H9 (cell line): ENCODE measurements at regions not wholly inside any gene's neighbourhood (a gene's known extent, or its start where the extent isn't known, plus 50 kb on each side); places are given as distances from the start of the nearest gene placed in this dataset.

Experiments used
- DNase-seq: peaks from one replicate; pipeline ENCODE4 v3.0.0-alpha.2; 2017
- H2AFZ ChIP-seq: one replicate; pipeline ENCODE4 v1.6.1; 2013; ENCODE audit warnings: mild to moderate bottlenecking, low read length, control low read depth, moderate library complexity
- H2AK5ac ChIP-seq: 2 replicates; pipeline ENCODE4 v1.6.1; 2013; ENCODE audit warnings: low read length, control low read depth, mixed read lengths; ENCODE audit not compliant: insufficient read length
- H2BK120ac ChIP-seq: one replicate; pipeline ENCODE4 v1.6.1; 2013; ENCODE audit warnings: low read depth, mild to moderate bottlenecking, low read length, control low read depth, inconsistent platforms; ENCODE audit not compliant: poor library complexity, severe bottlenecking
- H2BK12ac ChIP-seq: 2 replicates; pipeline ENCODE4 v1.6.1; 2013; ENCODE audit warnings: low read length, control low read depth, mixed read lengths, low read depth; ENCODE audit not compliant: insufficient read length
- H2BK15ac ChIP-seq: 2 replicates; pipeline ENCODE4 v1.6.1; 2013; ENCODE audit warnings: low read depth, low read length, control low read depth
- H2BK20ac ChIP-seq: one replicate; pipeline ENCODE4 v1.6.1; 2013; ENCODE audit warnings: low read depth, mild to moderate bottlenecking, low read length, control low read depth, inconsistent platforms; ENCODE audit not compliant: poor library complexity, severe bottlenecking
- H2BK5ac ChIP-seq: 2 replicates; pipeline ENCODE4 v1.6.1; 2013; ENCODE audit warnings: low read length, control low read depth, mixed read lengths; ENCODE audit not compliant: insufficient read length
- H3K14ac ChIP-seq: 2 replicates; pipeline ENCODE4 v1.6.1; 2013; ENCODE audit warnings: low read length, control low read depth; ENCODE audit not compliant: insufficient read depth
- H3K18ac ChIP-seq: 2 replicates; pipeline ENCODE4 v1.6.1; 2013; ENCODE audit warnings: low read depth, mild to moderate bottlenecking, mixed read lengths, low read length, control low read depth; ENCODE audit not compliant: insufficient read length
- H3K23ac ChIP-seq: 2 replicates; pipeline ENCODE4 v1.6.1; 2013; ENCODE audit warnings: low read length, control low read depth, mixed read lengths, low read depth; ENCODE audit not compliant: insufficient read length
- H3K23me2 ChIP-seq: 2 replicates; pipeline ENCODE4 v1.6.1; 2013; ENCODE audit warnings: low read depth, mild to moderate bottlenecking, mixed read lengths, low read length, control low read depth; ENCODE audit not compliant: insufficient read length, poor library complexity, severe bottlenecking
- H3K27ac ChIP-seq: 2 replicates; pipeline ENCODE4 v1.5.1; 2013; ENCODE audit warnings: low read length, control low read depth, mixed read lengths, low read depth; ENCODE audit not compliant: insufficient read length
- H3K27me3 ChIP-seq: 2 replicates; pipeline ENCODE4 v1.6.1; 2013; ENCODE audit warnings: low read length, control low read depth, inconsistent platforms; ENCODE audit not compliant: insufficient read depth
- H3K4ac ChIP-seq: 2 replicates; pipeline ENCODE4 v1.6.1; 2013; ENCODE audit warnings: low read depth, mild to moderate bottlenecking, control low read depth, inconsistent platforms, low read length, moderate library complexity
- H3K4me1 ChIP-seq: 2 replicates; pipeline ENCODE4 v1.6.1; 2013; ENCODE audit warnings: low read length, control low read depth, inconsistent platforms; ENCODE audit not compliant: insufficient read depth
- H3K4me2 ChIP-seq: 2 replicates; pipeline ENCODE4 v1.6.1; 2013; ENCODE audit warnings: low read length, control low read depth, mixed read lengths; ENCODE audit not compliant: insufficient read length, insufficient read depth
- H3K56ac ChIP-seq: 2 replicates; pipeline ENCODE4 v1.6.1; 2013; ENCODE audit warnings: low read depth, mild to moderate bottlenecking, mixed read lengths, low read length, control low read depth; ENCODE audit not compliant: insufficient read length
- H3K79me1 ChIP-seq: 2 replicates; pipeline ENCODE4 v1.6.1; 2013; ENCODE audit warnings: low read depth, mild to moderate bottlenecking, moderate library complexity, low read length, control low read depth, inconsistent platforms; ENCODE audit not compliant: insufficient read depth, poor library complexity, severe bottlenecking
- H3K79me2 ChIP-seq: 2 replicates; pipeline ENCODE4 v1.6.1; 2013; ENCODE audit warnings: low read length, control low read depth, inconsistent platforms; ENCODE audit not compliant: insufficient read depth
- H3K9ac ChIP-seq: 2 replicates; pipeline ENCODE4 v1.6.1; 2013; ENCODE audit warnings: low read length, control low read depth, mixed read lengths; ENCODE audit not compliant: insufficient read length; ENCODE audit errors: extremely low read depth
- H3K9me3 ChIP-seq: one replicate; pipeline ENCODE4 v1.6.1; 2013; ENCODE audit warnings: low read depth, low read length, inconsistent platforms; ENCODE audit not compliant: control insufficient read depth
- H3T11ph ChIP-seq: one replicate; pipeline ENCODE4 v1.6.1; 2013; ENCODE audit warnings: mild to moderate bottlenecking, low read length, control low read depth, inconsistent platforms
- H4K20me1 ChIP-seq: one replicate; pipeline ENCODE4 v1.6.1; 2013; ENCODE audit not compliant: control insufficient read depth, insufficient read length, insufficient read depth
- H4K5ac ChIP-seq: 2 replicates; pipeline ENCODE4 v1.6.1; 2013; ENCODE audit warnings: low read depth, mild to moderate bottlenecking, mixed read lengths, low read length, control low read depth; ENCODE audit not compliant: insufficient read length
- H4K8ac ChIP-seq: replicated peaks from 2 replicates; pipeline ENCODE4 v1.6.1; 2013; ENCODE audit warnings: low read length, control low read depth, mixed read lengths, low read depth; ENCODE audit not compliant: insufficient read length
- H4K91ac ChIP-seq: 2 replicates; pipeline ENCODE4 v1.6.1; 2013; ENCODE audit warnings: low read depth, mild to moderate bottlenecking, moderate library complexity, mixed read lengths, low read length, control low read depth; ENCODE audit not compliant: insufficient read length
- H3K27ac Mint-ChIP-seq, 3 experiments: 2 replicates in 2 of 3; 3 replicates in 1 of 3; pipeline ENCODE4 v1.8.0; 2020 to 2021; ENCODE audit warnings: mixed read lengths in 3 of 3, mild to moderate bottlenecking in 1 of 3, moderate library complexity in 1 of 3
- H3K27me3 Mint-ChIP-seq: 2 replicates; pipeline ENCODE4 v1.8.0; 2021; ENCODE audit warnings: low read depth, mild to moderate bottlenecking, moderate library complexity, mixed read lengths
- H3K36me3 Mint-ChIP-seq, 3 experiments: 2 replicates in 2 of 3; 3 replicates in 1 of 3; pipeline ENCODE4 v1.8.0; 2020 to 2021; ENCODE audit warnings: low read depth in 3 of 3, mixed read lengths in 3 of 3; ENCODE audit not compliant: insufficient read depth in 1 of 3
- H3K4me1 Mint-ChIP-seq, 2 experiments: 2 replicates each; pipeline ENCODE4 v1.8.0; 2020; ENCODE audit warnings: mixed read lengths in 2 of 2
- H3K4me3 Mint-ChIP-seq, 2 experiments: 2 replicates in 1 of 2; 3 replicates in 1 of 2; pipeline ENCODE4 v1.8.0; 2020 to 2021; ENCODE audit warnings: mild to moderate bottlenecking in 2 of 2, mixed read lengths in 2 of 2, moderate library complexity in 1 of 2
- H3K9me3 Mint-ChIP-seq, 2 experiments: 2 replicates in 1 of 2; 3 replicates in 1 of 2; pipeline ENCODE4 v1.8.0; 2020; ENCODE audit warnings: mild to moderate bottlenecking in 2 of 2, mixed read lengths in 2 of 2, moderate library complexity in 1 of 2
- WGBS: extraction: QIAGEN DNeasy Blood & Tissue Kit; methylation state at CpG from one replicate; pipeline ENCODE4 v1.1.7; 2013; ENCODE audit warnings: missing lambda C conversion rate, low lambda C conversion rate, mixed read lengths; ENCODE audit not compliant: insufficient read length; ENCODE audit errors: extremely low coverage; 5-methylcytosine and 5-hydroxymethylcytosine counted together
- TF ChIP-seq, protein P1 (sequence below): fragments of 200-600 bp; sonication (generic); conservative IDR thresholded peaks from 3 replicates; pipeline ENCODE4 v1.8.0; 2021; ENCODE audit warnings: antibody characterized with exemption, mild to moderate bottlenecking

DNA sequence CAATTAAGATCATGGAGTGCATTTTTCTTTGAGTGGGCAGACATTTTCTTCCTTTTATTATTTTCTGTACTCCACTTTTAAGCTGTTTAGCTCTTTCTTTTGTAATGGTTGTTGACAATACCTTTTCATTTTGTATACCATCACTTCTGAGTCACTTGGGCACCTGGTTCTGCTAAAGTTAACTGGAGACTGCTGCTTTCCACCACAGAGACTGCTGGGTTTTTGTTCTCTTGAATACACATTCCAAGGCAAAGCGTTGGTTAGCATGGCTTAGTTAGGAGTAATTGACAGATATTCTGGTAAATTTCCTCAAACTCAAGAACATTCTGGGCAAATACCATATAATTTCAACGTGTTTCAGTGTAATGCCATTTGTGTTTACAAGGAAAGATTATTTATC is 541.9 kb upstream of the CELF2 start:
- Histone ChIP-seq H3K9ac (no peak overlapping the region), H2AFZ (no peak overlapping the region), H4K91ac (no peak overlapping the region), H3K18ac (no peak overlapping the region), H3K4ac (no peak overlapping the region), H3K9me3 (no peaks in the 10 kb centered on the region), H3K27me3 (no peaks in the 10 kb centered on the region), H2BK5ac (no peak overlapping the region), H4K5ac (no peak overlapping the region), H4K20me1 (no peaks in the 10 kb centered on the region), H3K79me1 (no peaks in the 10 kb centered on the region), H3K23me2 (no peaks in the 10 kb centered on the region), H3K79me2 (no peaks in the 10 kb centered on the region), H4K8ac (no peak overlapping the region), H3K14ac (no peak overlapping the region), H2BK120ac (no peak overlapping the region), H3K4me1 (no peaks in the 10 kb centered on the region), H3K56ac (no peak overlapping the region), H3T11ph (no peak overlapping the region), H2BK15ac (no peak overlapping the region), H3K4me2 (no peak overlapping the region), H2BK20ac (no peak overlapping the region), H3K27ac (no peak overlapping the region), H2AK5ac (no peak overlapping the region), H3K23ac (no peak overlapping the region), H2BK12ac (no peak overlapping the region)
- no CpG with 5 or more reads among the region's 2 CpGs for WGBS
- no peaks in the 10 kb centered on the region for H3K27me3 Mint-ChIP-seq
- peak overlapping the region; percentile 6 to 75 (median 41); a peak in 6 of 7 replicates for H3K27ac Mint-ChIP-seq
- H3K4me1 Mint-ChIP-seq, result peaks cover 22 to 23% of the 10 kb centered on the region in 2 experiments
- peak; percentile 34 for DNase-seq
- peaks cover 22 to 23% of the 10 kb centered on the region in 2 experiments for H3K9me3 Mint-ChIP-seq
- H3K36me3 Mint-ChIP-seq, result peaks cover 9 to 27% (median 14%) of the 10 kb centered on the region in 3 experiments
- no peak overlapping the region for H3K4me3 Mint-ChIP-seq
- TF ChIP-seq, protein P1, sequence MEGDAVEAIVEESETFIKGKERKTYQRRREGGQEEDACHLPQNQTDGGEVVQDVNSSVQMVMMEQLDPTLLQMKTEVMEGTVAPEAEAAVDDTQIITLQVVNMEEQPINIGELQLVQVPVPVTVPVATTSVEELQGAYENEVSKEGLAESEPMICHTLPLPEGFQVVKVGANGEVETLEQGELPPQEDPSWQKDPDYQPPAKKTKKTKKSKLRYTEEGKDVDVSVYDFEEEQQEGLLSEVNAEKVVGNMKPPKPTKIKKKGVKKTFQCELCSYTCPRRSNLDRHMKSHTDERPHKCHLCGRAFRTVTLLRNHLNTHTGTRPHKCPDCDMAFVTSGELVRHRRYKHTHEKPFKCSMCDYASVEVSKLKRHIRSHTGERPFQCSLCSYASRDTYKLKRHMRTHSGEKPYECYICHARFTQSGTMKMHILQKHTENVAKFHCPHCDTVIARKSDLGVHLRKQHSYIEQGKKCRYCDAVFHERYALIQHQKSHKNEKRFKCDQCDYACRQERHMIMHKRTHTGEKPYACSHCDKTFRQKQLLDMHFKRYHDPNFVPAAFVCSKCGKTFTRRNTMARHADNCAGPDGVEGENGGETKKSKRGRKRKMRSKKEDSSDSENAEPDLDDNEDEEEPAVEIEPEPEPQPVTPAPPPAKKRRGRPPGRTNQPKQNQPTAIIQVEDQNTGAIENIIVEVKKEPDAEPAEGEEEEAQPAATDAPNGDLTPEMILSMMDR, result no peak
